ENCODE measurements at regions not wholly inside any gene's neighbourhood (a gene's known extent, or its start where the extent isn't known, plus 50 kb on each side); places are given as distances from the start of the nearest gene placed in this dataset.
"Not testable (repeated sequence)": the region's sequence is repeated elsewhere in the genome, so short reads cannot be mapped to it uniquely, and the experiment has no call there.

GRCh38 chr3:66934725-66935124 lies 63.4 kb upstream of the KBTBD8 start:
- Histone ChIP-seq H3K4me1 (no peaks in the 10 kb centered on the region), H3K4me3 (no peak overlapping the region), H3K27ac (no peak overlapping the region), H3K9me3 (no peaks in the 10 kb centered on the region), H3K27me3 (no peaks in the 10 kb centered on the region), H3K36me3 (no peaks in the 10 kb centered on the region), H3K9ac (ENCODE audit: low read depth in 2 of 2, low read length in 2 of 2) (no peak overlapping the region)
- DNase-seq, result no peak
- intact Hi-C loops (cut with DNase I), result no loop called here
- TF ChIP-seq, protein P1, sequence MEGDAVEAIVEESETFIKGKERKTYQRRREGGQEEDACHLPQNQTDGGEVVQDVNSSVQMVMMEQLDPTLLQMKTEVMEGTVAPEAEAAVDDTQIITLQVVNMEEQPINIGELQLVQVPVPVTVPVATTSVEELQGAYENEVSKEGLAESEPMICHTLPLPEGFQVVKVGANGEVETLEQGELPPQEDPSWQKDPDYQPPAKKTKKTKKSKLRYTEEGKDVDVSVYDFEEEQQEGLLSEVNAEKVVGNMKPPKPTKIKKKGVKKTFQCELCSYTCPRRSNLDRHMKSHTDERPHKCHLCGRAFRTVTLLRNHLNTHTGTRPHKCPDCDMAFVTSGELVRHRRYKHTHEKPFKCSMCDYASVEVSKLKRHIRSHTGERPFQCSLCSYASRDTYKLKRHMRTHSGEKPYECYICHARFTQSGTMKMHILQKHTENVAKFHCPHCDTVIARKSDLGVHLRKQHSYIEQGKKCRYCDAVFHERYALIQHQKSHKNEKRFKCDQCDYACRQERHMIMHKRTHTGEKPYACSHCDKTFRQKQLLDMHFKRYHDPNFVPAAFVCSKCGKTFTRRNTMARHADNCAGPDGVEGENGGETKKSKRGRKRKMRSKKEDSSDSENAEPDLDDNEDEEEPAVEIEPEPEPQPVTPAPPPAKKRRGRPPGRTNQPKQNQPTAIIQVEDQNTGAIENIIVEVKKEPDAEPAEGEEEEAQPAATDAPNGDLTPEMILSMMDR (IDR thresholded peaks at IDR 0.05), result no peak

GRCh38 chr3:66937041-66937440 lies 61.1 kb upstream of the KBTBD8 start:
- H3K36me3 ChIP-seq; H3K9ac ChIP-seq (ENCODE audit: low read depth in 2 of 2, low read length in 2 of 2); DNase-seq; H3K4me3 ChIP-seq; H3K9me3 ChIP-seq; H3K27ac ChIP-seq; H3K4me1 ChIP-seq; H3K27me3 ChIP-seq; intact Hi-C loops (cut with DNase I): not testable (repeated sequence)

GRCh38 chr3:66938338-66938963 lies 59.7 kb upstream of the KBTBD8 start:
- no peaks in the 10 kb centered on the region for H3K36me3 ChIP-seq
- H3K27me3 ChIP-seq, result no peaks in the 10 kb centered on the region
- no peak overlapping the region for H3K27ac ChIP-seq
- DNase-seq, result peak; percentile 58
- intact Hi-C loops (cut with DNase I), result loop anchor here (2.0 kb wide), 1 partner anchor 34 kb away; no protein-coding TSS in a partner anchor
- TF ChIP-seq, protein P1 (IDR thresholded peaks at IDR 0.05), result peak; percentile 70
- H3K4me3 ChIP-seq, result no peak overlapping the region
- no peaks in the 10 kb centered on the region for H3K9me3 ChIP-seq
- H3K9ac ChIP-seq (ENCODE audit: low read depth in 2 of 2, low read length in 2 of 2), result no peak overlapping the region
- no peaks in the 10 kb centered on the region for H3K4me1 ChIP-seq

DNA sequence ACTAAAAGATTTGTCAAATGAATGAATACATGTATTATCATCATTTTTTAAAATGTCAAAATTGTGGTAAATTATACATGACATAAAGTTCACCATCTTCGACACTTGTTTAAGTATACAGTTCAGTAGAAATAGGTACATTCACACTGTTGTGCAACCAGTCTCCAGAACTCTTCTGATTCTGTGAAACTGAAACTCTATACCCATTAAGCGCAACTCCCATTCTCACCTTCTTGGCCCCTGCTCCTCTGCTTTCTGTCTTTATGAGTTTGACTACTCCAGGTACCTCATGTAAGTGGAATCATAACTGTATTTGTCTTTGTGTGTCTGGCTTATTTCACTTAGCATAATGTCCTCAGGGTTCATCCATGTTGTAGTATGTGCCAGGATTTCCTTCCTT lies 50.1 kb upstream of the KBTBD8 start:
- Histone ChIP-seq H3K9me3 (no peaks in the 10 kb centered on the region), H3K4me3 (no peak overlapping the region), H3K27me3 (no peaks in the 10 kb centered on the region), H3K4me1 (peaks cover 5% of the 10 kb centered on the region), H3K36me3 (no peaks in the 10 kb centered on the region), H3K9ac (ENCODE audit: low read depth in 2 of 2, low read length in 2 of 2) (no peak overlapping the region), H3K27ac (no peak overlapping the region)
- no peak for DNase-seq
- intact Hi-C loops (cut with DNase I), result loop anchor here (10.0 kb wide), 1 partner anchor 167 kb away; no protein-coding TSS in a partner anchor
- TF ChIP-seq, protein P1 (IDR thresholded peaks at IDR 0.05), result no peak
